GM23338 (cell line): ENCODE measurements at regions not wholly inside any gene's neighbourhood (a gene's known extent, or its start where the extent isn't known, plus 50 kb on each side); places are given as distances from the start of the nearest gene placed in this dataset.

Experiments used
- ATAC-seq: fragments of 200-7000 bp; cut with Tn5 transposase; 3 replicates; pipeline ENCODE4 v1.9.1; 2020
- DNase-seq: peaks from one replicate; pipeline ENCODE4 v3.0.0-alpha.2; 2015; ENCODE audit warnings: low spot score
- H2AFZ ChIP-seq: fragments of 200-600 bp; sonication (generic); 2 replicates; pipeline ENCODE4 v1.8.0; 2016; ENCODE audit warnings: antibody characterized with exemption, mild to moderate bottlenecking, moderate library complexity
- H3F3A ChIP-seq: fragments of 200-600 bp; sonication (generic); replicated peaks from 2 replicates; pipeline ENCODE4 v1.8.0; 2017; ENCODE audit warnings: antibody characterized with exemption, mixed run types, low read depth
- H3K27ac ChIP-seq: fragments of 200-600 bp; sonication (generic); 2 replicates; pipeline ENCODE4 v1.6.1; 2016; ENCODE audit warnings: low read depth
- H3K27me3 ChIP-seq: fragments of 200-600 bp; sonication (generic); 2 replicates; pipeline ENCODE4 v1.8.0; 2016; ENCODE audit warnings: mild to moderate bottlenecking, mixed run types, moderate library complexity; ENCODE audit not compliant: insufficient read depth
- H3K36me3 ChIP-seq: fragments of 200-600 bp; sonication (generic); 2 replicates; pipeline ENCODE4 v1.8.0; 2016; ENCODE audit warnings: mild to moderate bottlenecking; ENCODE audit not compliant: insufficient read depth
- H3K4me1 ChIP-seq: fragments of 200-600 bp; sonication (generic); 2 replicates; pipeline ENCODE4 v1.8.0; 2016; ENCODE audit warnings: mild to moderate bottlenecking, moderate library complexity; ENCODE audit not compliant: insufficient read depth
- H3K4me2 ChIP-seq: fragments of 200-600 bp; sonication (generic); 2 replicates; pipeline ENCODE4 v1.7.1; 2017; ENCODE audit warnings: mixed run types
- H3K4me3 ChIP-seq: fragments of 200-600 bp; sonication (generic); 2 replicates; pipeline ENCODE4 v1.6.1; 2016; ENCODE audit warnings: mixed run types
- H3K79me2 ChIP-seq: fragments of 200-600 bp; sonication (generic); replicated peaks from 2 replicates; pipeline ENCODE4 v1.8.0; 2017; ENCODE audit warnings: mild to moderate bottlenecking; ENCODE audit not compliant: insufficient read depth
- H3K9me2 ChIP-seq: fragments of 200-600 bp; sonication (generic); 2 replicates; pipeline ENCODE4 v1.8.0; 2017; ENCODE audit not compliant: insufficient read depth
- H4K20me1 ChIP-seq: fragments of 200-600 bp; sonication (generic); replicated peaks from 2 replicates; pipeline ENCODE4 v1.8.0; 2017; ENCODE audit warnings: mild to moderate bottlenecking; ENCODE audit not compliant: insufficient read depth
- H3K27ac Mint-ChIP-seq: 2 replicates; pipeline ENCODE4 v1.8.0; 2020; ENCODE audit warnings: inconsistent platforms, mild to moderate bottlenecking, moderate library complexity, mixed read lengths
- H3K27me3 Mint-ChIP-seq: 3 replicates; pipeline ENCODE4 v1.8.0; 2022; ENCODE audit warnings: low read depth, mild to moderate bottlenecking, moderate library complexity, mixed read lengths, inconsistent platforms; ENCODE audit not compliant: insufficient read depth, poor library complexity
- H3K36me3 Mint-ChIP-seq: 3 replicates; pipeline ENCODE4 v1.8.0; 2021; ENCODE audit warnings: low read depth, mild to moderate bottlenecking, inconsistent platforms, moderate library complexity, mixed read lengths
- H3K4me1 Mint-ChIP-seq: 3 replicates; pipeline ENCODE4 v1.8.0; 2020; ENCODE audit warnings: mild to moderate bottlenecking, inconsistent platforms, mixed read lengths
- H3K4me3 Mint-ChIP-seq: 3 replicates; pipeline ENCODE4 v1.8.0; 2021; ENCODE audit warnings: moderate library complexity, mild to moderate bottlenecking, inconsistent platforms, mixed read lengths
- H3K9me3 Mint-ChIP-seq: 3 replicates; pipeline ENCODE4 v1.8.0; 2020; ENCODE audit warnings: moderate library complexity, mild to moderate bottlenecking, inconsistent platforms, mixed read lengths
- TF ChIP-seq, protein P1 (sequence below): fragments of 250-450 bp; sonication (Bioruptor Pico); IDR thresholded peaks from 2 replicates; pipeline ENCODE4 v1.5.0; 2020; ENCODE audit warnings: mild to moderate bottlenecking, moderate library complexity
- TF ChIP-seq, protein P2 (sequence below): IDR thresholded peaks from one replicate; pipeline ENCODE4 v1.6.1; 2018; ENCODE audit warnings: antibody characterized with exemption; ENCODE audit not compliant: unreplicated experiment

DNA sequence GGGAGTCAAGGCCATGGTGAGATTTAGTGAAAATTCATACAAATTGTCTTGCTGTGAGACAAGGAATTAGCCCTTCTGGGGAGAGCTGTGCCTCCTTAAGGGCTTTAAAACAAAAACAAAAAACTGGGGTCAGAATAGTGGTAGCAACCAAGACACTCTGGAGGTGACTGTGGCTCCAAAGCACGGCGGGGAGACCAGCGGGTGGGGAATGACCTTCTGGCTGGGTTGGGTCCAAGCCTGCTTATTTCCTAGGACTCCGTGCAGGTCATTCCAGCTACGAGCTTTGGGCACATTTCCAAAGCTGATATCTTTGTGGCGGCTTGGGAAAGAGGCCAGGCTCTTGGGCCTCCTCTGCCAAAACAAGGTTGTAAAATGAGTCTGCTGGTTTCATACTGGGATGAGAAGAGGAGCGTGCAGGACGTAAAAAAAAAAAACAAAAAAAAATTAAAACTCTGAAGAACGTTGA lies 348.3 kb downstream of the UQCRFS1 start (continued):
- TF ChIP-seq, protein P1, sequence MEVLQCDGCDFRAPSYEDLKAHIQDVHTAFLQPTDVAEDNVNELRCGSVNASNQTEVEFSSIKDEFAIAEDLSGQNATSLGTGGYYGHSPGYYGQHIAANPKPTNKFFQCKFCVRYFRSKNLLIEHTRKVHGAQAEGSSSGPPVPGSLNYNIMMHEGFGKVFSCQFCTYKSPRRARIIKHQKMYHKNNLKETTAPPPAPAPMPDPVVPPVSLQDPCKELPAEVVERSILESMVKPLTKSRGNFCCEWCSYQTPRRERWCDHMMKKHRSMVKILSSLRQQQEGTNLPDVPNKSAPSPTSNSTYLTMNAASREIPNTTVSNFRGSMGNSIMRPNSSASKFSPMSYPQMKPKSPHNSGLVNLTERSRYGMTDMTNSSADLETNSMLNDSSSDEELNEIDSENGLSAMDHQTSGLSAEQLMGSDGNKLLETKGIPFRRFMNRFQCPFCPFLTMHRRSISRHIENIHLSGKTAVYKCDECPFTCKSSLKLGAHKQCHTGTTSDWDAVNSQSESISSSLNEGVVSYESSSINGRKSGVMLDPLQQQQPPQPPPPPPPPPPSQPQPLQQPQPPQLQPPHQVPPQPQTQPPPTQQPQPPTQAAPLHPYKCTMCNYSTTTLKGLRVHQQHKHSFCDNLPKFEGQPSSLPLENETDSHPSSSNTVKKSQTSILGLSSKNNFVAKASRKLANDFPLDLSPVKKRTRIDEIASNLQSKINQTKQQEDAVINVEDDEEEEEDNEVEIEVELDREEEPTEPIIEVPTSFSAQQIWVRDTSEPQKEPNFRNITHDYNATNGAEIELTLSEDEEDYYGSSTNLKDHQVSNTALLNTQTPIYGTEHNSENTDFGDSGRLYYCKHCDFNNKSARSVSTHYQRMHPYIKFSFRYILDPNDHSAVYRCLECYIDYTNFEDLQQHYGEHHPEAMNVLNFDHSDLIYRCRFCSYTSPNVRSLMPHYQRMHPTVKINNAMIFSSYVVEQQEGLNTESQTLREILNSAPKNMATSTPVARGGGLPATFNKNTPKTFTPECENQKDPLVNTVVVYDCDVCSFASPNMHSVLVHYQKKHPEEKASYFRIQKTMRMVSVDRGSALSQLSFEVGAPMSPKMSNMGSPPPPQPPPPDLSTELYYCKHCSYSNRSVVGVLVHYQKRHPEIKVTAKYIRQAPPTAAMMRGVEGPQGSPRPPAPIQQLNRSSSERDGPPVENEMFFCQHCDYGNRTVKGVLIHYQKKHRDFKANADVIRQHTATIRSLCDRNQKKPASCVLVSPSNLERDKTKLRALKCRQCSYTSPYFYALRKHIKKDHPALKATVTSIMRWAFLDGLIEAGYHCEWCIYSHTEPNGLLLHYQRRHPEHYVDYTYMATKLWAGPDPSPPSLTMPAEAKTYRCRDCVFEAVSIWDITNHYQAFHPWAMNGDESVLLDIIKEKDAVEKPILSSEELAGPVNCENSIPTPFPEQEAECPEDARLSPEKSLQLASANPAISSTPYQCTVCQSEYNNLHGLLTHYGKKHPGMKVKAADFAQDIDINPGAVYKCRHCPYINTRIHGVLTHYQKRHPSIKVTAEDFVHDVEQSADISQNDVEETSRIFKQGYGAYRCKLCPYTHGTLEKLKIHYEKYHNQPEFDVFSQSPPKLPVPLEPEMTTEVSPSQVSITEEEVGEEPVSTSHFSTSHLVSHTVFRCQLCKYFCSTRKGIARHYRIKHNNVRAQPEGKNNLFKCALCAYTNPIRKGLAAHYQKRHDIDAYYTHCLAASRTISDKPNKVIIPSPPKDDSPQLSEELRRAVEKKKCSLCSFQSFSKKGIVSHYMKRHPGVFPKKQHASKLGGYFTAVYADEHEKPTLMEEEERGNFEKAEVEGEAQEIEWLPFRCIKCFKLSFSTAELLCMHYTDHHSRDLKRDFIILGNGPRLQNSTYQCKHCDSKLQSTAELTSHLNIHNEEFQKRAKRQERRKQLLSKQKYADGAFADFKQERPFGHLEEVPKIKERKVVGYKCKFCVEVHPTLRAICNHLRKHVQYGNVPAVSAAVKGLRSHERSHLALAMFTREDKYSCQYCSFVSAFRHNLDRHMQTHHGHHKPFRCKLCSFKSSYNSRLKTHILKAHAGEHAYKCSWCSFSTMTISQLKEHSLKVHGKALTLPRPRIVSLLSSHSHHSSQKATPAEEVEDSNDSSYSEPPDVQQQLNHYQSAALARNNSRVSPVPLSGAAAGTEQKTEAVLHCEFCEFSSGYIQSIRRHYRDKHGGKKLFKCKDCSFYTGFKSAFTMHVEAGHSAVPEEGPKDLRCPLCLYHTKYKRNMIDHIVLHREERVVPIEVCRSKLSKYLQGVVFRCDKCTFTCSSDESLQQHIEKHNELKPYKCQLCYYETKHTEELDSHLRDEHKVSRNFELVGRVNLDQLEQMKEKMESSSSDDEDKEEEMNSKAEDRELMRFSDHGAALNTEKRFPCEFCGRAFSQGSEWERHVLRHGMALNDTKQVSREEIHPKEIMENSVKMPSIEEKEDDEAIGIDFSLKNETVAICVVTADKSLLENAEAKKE (CRISPR knock-in tag): no peak

DNA sequence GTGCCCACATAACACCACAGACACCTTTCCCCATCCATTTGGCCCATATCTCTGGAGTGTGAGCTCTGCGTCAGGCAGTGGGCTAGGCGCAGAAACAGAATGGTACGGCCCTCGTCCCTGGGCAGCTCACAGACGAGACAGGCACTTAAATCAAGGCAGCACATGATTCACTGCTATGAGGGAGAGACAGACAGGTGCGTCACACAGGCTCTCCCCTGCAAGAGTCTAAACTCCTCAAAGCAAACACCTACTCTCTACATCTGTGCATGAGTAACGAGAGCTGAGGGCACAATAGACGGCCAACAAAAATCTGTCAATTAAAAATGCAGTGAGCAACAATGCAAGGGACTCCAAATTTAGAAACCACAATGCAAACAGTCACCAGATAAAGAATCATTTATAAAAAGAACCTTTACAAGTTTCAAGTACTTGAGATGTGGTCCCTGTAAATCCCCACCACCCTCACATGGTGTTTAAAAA lies 348.9 kb downstream of the UQCRFS1 start:
- H3K4me1 ChIP-seq: no peaks in the 10 kb centered on the region
- ATAC-seq (no peak), DNase-seq (no peak)
- H3K36me3 ChIP-seq: no peaks in the 10 kb centered on the region
- 0 out of 3 replicates have a peak, but pooled peaks cover 2% of the 10 kb centered on the region for H3K36me3 Mint-ChIP-seq
- no peak overlapping the region for H3K27ac ChIP-seq
- H3K27ac Mint-ChIP-seq: no peak overlapping the region
- no peak overlapping the region for H3K4me3 ChIP-seq
- peaks cover 7% of the 10 kb centered on the region for H3K27me3 Mint-ChIP-seq
- TF ChIP-seq, protein P2, sequence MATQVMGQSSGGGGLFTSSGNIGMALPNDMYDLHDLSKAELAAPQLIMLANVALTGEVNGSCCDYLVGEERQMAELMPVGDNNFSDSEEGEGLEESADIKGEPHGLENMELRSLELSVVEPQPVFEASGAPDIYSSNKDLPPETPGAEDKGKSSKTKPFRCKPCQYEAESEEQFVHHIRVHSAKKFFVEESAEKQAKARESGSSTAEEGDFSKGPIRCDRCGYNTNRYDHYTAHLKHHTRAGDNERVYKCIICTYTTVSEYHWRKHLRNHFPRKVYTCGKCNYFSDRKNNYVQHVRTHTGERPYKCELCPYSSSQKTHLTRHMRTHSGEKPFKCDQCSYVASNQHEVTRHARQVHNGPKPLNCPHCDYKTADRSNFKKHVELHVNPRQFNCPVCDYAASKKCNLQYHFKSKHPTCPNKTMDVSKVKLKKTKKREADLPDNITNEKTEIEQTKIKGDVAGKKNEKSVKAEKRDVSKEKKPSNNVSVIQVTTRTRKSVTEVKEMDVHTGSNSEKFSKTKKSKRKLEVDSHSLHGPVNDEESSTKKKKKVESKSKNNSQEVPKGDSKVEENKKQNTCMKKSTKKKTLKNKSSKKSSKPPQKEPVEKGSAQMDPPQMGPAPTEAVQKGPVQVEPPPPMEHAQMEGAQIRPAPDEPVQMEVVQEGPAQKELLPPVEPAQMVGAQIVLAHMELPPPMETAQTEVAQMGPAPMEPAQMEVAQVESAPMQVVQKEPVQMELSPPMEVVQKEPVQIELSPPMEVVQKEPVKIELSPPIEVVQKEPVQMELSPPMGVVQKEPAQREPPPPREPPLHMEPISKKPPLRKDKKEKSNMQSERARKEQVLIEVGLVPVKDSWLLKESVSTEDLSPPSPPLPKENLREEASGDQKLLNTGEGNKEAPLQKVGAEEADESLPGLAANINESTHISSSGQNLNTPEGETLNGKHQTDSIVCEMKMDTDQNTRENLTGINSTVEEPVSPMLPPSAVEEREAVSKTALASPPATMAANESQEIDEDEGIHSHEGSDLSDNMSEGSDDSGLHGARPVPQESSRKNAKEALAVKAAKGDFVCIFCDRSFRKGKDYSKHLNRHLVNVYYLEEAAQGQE: no peak
- H3K79me2 ChIP-seq: no peaks in the 10 kb centered on the region
- H3K4me2 ChIP-seq: no peak overlapping the region
- no peaks in the 10 kb centered on the region for H4K20me1 ChIP-seq
- 0 out of 2 replicates have a peak, but pooled peaks cover 2% of the 10 kb centered on the region for H3K9me2 ChIP-seq
- H3K4me1 Mint-ChIP-seq: peaks cover 2% of the 10 kb centered on the region; the same call in 1 of the 3 replicates
- H3F3A ChIP-seq: no peaks in the 10 kb centered on the region
- H2AFZ ChIP-seq: no peak overlapping the region
- H3K27me3 ChIP-seq: no peaks in the 10 kb centered on the region
- no peaks in the 10 kb centered on the region; the same call in 1 of the 3 replicates for H3K9me3 Mint-ChIP-seq
- no peak overlapping the region for H3K4me3 Mint-ChIP-seq
